ENCODE measurements at regions not wholly inside any gene's neighbourhood (a gene's known extent, or its start where the extent isn't known, plus 50 kb on each side); places are given as distances from the start of the nearest gene placed in this dataset.

GRCh38 chr5:144084971-144085370 lies 85.5 kb downstream of the YIPF5 start:
- no peak for ATAC-seq
- ChIA-PET POLR2A (no interaction called here), CTCF (ENCODE audit: low intra/inter-chr PET ratio, low total read pairs) (no interaction called here)
- Histone ChIP-seq H3K4me3 (replicated peaks in 1 of 3; ENCODE audit: insufficient read depth in 1 of 3, low read depth in 2 of 3, low read length in 3 of 3) (no peak overlapping the region), H3K27me3 (ENCODE audit: control insufficient read depth in 1 of 2, insufficient read depth in 2 of 2, low read length in 2 of 2) (no peaks in the 10 kb centered on the region), H4K20me1 (ENCODE audit: insufficient read depth, low read length) (no peaks in the 10 kb centered on the region), H3K9me3 (ENCODE audit: low read length) (0 out of 2 replicates have a peak, but pooled peaks cover 6% of the 10 kb centered on the region), H3K4me2 (ENCODE audit: low read depth, low read length) (no peak overlapping the region), H3K4me1 (ENCODE audit: insufficient read depth, low read length) (no peaks in the 10 kb centered on the region), H2AFZ (ENCODE audit: low read length) (no peak overlapping the region), H3K9ac (ENCODE audit: insufficient read depth, low read depth, low read length) (no peak overlapping the region), H3K27ac (ENCODE audit: extremely low read length, insufficient read depth, low read length) (no peak overlapping the region), H3K79me2 (ENCODE audit: insufficient read depth, low read length) (no peaks in the 10 kb centered on the region), H3K36me3 (replicated peaks in 1 of 2; ENCODE audit: control insufficient read depth in 1 of 2, insufficient read depth in 2 of 2, low read length in 2 of 2) (no peaks in the 10 kb centered on the region)
- no peak for TF ChIP-seq ZNF331 (CRISPR knock-in tag; IDR thresholded peaks at IDR 0.05)
- no peak for TF ChIP-seq PCBP1 (IDR thresholded peaks at IDR 0.05; ENCODE audit: borderline replicate concordance, low read depth, low read length)
- TF ChIP-seq ZFP1 (CRISPR knock-in tag; IDR thresholded peaks at IDR 0.05), result no peak
- TF ChIP-seq E2F1 (CRISPR knock-in tag; IDR thresholded peaks at IDR 0.05), result no peak
- no peak for TF ChIP-seq SMAD9 (CRISPR knock-in tag; IDR thresholded peaks at IDR 0.05)
- no peak for TF ChIP-seq THAP7 (CRISPR knock-in tag; IDR thresholded peaks at IDR 0.05)
- no peak for TF ChIP-seq PLRG1 (conservative IDR thresholded peaks at IDR 0.05)
- TF ChIP-seq ZNF784 (CRISPR knock-in tag; IDR thresholded peaks at IDR 0.05; ENCODE audit: borderline replicate concordance), result no peak
- no peak for TF ChIP-seq ZBED4 (CRISPR knock-in tag; IDR thresholded peaks at IDR 0.05; ENCODE audit: borderline replicate concordance)
- no peak for TF ChIP-seq CEBPZ (IDR thresholded peaks at IDR 0.05; ENCODE audit: low read length)
- no peak for TF ChIP-seq HNF1B (CRISPR knock-in tag; IDR thresholded peaks at IDR 0.05)
- no peak for TF ChIP-seq RORA (CRISPR knock-in tag; IDR thresholded peaks at IDR 0.05)
- intact Hi-C loops (cut with micrococcal nuclease; ENCODE audit: unreplicated experiment), result no loop called here
- 22% methylated on average over 2 of the region's 2 CpGs for WGBS (ENCODE audit: low lambda C conversion rate)
- in situ Hi-C loops (cut with HindIII; ENCODE audit: extremely low pct_ligation_motif_present, low pct_unique_long_range_greater_than_20kb), result no loop called here
- no peak for FAIRE-seq
- no peak for DNase-seq (ENCODE audit: low spot score)
- BruUV-seq (replicated peaks), result no TSS peak

Data from HepG2 (cell line).